Ovary (tissue), 3 donors: ENCODE measurements at regions not wholly inside any gene's neighbourhood (a gene's known extent, or its start where the extent isn't known, plus 50 kb on each side); places are given as distances from the start of the nearest gene placed in this dataset.

ENCODE experiments used
- CTCF ChIP-seq, 3 donors: fragments of 450-650 bp in 2 of 3; fragments of 200-600 bp in 1 of 3; IDR thresholded peaks; one replicate each; pipeline versions ENCODE4 v1.5.1 to v1.8.0; 2016 to 2022; ENCODE audit warnings: antibody characterized with exemption in 3 of 3, mild to moderate bottlenecking in 1 of 3
- EP300 ChIP-seq: sonication (generic); formaldehyde crosslinking; IDR thresholded peaks from one replicate; pipeline ENCODE4 v1.6.1; 2017; ENCODE audit warnings: antibody characterized with exemption
- POLR2A ChIP-seq: fragments of 450-650 bp; IDR thresholded peaks from one replicate; pipeline ENCODE4 v1.6.1; 2017; ENCODE audit warnings: antibody characterized with exemption, mild to moderate bottlenecking, moderate library complexity
- donor health status: DM: no; HTN: no; CAD: no.

GRCh38 chr6:141593311-141593710 is 539.4 kb upstream of the GJE1 start:
- TF ChIP-seq CTCF (IDR thresholded peaks at IDR 0.05) (no peak), POLR2A (no peak), EP300 (no peak)
